IPS-NIHi11 (cell line): ENCODE measurements at regions not wholly inside any gene's neighbourhood (a gene's known extent, or its start where the extent isn't known, plus 50 kb on each side); places are given as distances from the start of the nearest gene placed in this dataset.

Experiments
- DNase-seq: peaks from one replicate; pipeline ENCODE4 v3.0.0; 2012; ENCODE audit warnings: mixed read lengths, low spot score

DNA sequence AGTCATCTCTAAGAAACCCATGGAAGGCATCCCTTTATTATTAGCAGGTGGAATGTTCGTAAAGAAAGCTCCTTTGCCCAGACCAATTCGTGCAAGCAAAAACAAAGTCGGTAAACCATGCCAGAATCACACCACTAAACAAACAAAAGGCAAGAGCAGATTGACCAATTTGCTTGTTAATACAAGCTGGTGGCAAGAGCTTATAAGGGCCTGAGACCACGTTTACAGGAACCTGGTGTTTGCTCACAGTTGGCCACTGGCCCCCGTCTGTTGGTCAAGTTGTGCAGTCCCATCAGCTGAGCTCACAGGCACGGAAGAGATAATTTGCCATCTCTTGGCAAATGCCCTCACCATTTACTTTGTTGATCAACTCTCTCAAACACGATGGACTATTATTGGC, 342.2 kb upstream of the MKI67 start:
- DNase-seq = no peak

DNA sequence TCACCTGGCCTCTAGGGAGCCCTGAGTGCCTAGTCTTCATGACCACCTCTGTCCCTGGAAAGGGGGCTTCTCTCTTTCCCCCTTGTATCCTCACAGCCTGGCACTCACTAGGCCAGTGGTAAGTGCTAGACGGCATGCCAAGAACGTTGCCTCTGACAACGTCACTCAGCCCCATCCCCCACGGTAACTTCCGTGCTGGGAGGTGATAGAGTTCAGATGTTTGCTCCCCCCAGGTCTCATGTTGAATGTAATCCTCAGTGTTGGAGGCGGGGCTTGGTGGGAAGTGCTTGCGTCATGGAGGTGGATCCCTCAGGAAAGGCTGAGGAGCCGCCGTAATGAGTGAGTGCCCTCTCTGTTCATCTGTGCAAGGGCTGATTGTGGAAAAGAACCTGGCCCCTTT, 343.3 kb upstream of the MKI67 start:
- DNase-seq = no peak

DNA sequence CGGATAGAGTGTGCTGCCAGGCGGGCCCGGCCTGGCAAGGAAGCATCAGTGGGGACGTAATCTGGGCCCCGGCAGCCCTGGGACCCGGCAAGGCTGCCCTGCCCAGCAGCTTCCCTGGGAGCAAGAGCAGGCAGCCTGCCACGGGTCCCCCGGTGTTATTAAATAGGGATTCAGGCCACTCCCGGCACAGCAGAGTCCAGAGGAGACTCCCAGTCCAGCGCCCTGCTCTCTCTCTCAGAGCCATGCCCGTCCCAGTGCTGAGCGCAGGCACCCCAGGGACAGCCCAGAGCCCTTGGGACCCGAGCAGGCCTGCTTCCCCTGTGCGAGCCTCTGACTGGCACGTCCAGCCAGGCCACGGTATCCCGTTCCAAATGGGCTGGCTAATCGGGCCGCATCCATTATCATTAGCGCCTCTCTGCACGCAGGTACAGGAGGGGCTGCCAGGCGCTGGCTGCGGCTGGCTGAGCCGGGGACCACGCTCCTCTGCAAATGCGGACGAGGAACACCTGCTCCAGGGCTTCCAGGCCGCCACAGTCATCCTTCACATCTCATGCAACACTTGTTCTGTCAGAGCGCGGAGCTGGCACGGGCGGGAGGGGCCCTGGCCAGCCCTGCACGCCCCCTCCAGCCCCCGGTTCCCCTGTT, 344.2 kb upstream of the MKI67 start:
- no peak for DNase-seq

DNA sequence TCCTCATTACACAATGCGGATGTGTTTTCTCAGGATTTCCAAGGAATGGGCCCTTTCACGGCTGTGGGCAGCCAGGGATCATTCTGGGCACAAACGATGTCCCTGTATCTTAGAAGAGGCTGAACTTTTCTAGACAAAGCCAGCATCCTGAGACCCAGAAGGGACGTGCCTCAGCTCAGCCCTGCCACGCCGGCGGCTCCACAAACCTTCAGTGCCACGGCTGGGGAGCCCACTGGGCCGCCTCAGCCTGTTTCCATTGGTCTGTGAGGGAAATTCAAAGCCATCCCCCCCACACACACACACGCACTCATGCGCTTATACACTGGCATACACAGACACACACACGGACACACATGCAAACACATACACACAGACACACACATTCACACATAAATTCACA, 344.9 kb upstream of the MKI67 start:
- DNase-seq = no peak

DNA sequence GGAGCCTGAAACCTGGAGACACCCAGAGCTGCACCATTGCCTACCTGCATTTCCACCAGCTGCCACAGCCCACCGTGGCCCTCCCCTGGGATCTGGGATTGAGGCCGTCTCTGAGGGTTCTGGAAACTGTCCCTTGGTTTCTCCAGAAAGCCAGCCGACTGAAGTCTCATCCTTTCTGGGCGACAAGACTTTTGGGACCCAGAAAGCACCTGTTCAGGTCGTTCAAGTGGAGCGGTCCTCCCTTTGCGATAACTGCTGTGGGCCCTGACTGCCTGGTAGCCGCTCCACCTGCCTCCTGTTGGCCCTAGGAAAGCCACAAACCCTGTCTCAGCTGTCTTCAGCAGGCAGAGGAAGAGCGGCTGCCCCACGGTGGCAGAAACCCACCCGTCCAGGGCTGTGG, 346.0 kb upstream of the MKI67 start:
- no peak for DNase-seq

DNA sequence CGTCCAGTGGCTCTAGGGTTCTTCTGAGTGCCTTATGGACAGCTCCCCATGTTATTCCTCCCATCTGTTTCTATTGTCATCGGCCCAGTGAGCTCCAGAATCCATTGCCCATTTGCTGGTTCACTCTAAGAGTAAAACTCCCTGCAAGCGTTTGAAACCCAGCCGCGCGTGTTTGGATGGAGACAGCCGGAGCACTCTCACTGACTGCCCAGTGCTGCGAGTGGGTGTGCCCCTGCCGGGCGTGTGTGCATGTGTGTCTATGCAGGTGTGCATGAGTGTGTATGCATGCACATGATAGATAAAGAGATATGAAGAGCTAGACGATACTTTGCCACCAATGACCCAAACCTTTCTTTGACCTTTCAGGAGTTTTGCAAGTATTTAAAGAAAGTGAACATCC, 347.2 kb upstream of the MKI67 start:
- DNase-seq = no peak

DNA sequence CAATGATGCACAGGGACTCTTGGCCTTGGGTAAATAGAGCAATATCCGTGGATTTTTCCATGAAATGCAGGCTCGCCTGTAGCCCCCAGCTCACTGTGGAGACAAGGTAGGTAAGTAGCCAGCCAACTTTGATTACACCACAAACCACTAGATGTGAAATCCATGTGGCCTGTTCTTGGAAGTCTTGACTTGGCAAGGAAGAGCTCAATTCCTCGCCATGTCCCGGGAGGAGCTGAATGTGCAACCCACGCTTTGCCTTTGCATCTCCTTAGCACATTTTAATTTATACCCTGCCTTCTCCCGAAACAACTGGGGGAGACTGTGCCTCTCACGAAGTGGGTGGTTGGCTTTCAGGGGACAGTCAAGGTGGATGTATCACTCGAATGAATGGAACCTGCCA, 347.7 kb upstream of the MKI67 start:
- DNase-seq = no peak

DNA sequence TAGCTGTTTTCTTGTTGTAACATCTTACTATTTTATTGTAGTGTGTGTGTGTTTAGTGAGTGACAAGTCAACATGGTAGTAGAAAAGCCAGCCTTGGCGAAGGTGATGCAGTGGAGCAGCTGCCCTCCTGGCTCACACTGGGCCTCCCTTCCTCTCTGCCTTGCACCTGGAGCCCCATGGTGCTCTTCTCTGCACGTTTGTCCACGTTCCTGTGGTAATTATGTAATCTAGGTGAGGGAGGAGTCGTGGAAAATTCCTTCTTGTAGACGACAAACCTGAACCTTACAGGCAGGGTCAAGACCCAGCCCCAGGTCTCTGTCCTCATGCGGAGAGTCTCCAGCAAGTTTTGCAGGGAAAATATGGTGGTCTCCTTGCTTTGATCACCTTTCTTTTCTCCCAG, 348.3 kb upstream of the MKI67 start:
- no peak for DNase-seq

DNA sequence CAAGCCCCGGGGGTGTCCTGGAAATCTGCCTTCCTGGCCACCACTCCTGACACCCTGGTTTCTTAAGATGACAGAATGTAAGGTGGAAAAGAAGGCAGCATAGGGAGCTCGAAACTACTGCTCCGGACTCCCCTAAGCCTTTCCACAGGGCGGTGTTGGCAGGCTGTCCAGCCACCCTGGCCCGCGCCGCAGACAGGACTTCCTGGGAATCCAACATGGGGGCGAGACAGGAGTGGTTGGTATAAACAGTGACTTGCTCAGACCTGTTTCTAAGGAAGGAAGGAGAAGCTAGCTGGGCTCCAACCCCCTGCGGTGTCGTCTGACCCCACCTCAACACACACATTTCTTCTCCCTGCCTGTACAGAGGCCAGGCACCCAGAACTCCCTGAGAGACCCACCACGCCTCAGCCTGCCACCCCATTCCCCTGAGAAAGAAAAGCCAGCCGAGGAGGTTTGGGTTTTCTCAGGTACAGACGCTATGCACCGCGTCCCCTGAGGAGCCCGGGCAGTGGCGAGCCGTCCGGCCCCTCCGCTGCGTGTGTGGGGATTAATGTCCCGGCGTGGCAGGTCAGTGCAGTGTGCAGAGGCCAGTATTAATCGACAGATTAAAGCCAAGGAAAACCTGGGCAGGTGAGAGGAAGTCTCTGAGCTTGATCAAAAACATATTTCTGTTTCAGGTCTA, 349.6 kb upstream of the MKI67 start:
- no peak for DNase-seq

DNA sequence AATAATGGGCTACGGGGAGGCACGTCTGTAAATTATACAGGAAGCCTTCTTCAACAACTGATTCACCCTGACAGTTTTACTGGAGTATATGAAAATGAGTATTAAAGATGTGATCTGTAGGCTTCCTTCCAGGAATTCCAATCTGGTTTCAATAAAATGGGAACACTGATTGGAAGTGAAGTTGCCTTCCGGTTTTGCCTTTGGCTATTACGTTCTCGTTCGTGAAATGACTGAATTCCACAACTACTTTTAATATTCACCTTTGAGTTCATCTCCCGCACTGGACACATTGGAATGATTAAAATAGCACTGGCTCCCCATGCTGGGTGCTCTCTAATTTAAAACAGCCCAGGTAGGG, 350.1 kb upstream of the MKI67 start:
- DNase-seq = no peak

DNA sequence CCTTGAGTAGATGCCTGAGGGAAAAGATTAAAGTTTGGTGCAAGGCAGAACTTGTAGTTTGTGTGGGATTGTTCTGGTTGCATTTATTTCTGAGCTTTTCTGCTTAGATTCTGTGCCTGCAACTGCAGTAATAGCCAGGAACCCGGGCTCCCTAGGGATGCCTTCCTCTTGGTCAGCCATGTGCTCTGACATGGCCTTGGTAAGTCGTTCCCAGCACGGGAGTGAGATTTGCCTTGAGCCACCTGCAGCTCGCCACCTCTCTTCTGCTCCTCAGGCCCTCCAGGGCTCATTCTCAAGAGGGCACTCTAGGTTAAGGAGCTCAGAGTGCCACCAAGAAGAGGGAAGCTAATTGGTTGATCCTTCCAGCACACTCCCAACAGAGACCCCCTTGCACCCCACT, 350.6 kb upstream of the MKI67 start:
- DNase-seq = no peak

DNA sequence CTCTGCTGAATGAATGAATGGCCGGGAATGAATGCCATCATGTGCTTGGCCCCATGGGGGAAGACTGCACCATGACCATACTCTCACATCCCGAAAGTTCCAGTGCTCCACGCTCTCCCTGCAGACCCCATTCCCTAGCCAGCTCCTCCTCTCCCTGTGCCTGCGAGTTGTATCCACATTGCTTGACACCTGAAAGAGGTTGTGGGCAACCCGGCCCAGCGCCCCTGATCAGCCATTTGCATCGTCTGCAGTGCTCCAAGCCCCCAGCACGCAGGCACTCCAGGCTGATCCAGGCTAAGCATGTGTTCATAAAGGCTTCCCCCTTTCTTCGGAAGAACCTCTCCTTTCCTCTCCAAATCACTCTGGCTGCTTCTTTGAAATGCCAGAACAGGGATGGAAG, 354.4 kb upstream of the MKI67 start:
- DNase-seq = no peak

DNA sequence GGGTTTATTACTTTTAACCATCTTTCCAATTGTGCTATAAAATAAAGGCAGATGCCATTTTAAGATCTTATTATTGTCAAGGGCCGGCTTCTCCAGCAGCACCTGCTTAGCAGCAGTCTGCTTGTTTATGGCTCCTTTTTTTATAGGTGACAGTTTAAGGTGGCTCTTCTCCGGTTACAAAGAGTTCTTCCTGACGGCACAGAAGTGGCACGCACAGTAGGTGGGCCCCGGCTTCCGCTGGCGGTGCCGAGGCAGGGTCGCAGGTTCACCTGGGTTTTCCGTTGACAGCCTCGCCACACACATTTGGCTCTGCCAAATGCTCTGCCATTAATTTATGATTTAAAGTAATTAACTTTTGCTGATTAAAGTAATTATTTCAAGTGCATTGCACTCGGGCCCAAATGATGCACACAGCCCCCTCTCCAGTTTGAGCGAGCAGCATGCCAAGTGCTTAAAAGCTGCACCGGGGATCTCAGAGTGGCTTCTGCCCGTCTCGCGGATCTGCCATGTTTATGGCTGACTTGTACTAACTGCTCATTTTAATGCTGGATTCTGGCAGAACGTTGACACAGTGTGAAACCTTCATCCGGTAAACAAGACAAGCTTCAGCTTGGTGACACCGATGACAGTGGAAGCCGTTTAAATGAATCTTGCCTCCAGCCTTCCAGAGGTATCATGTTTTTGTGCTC, 355.1 kb upstream of the MKI67 start:
- no peak for DNase-seq

DNA sequence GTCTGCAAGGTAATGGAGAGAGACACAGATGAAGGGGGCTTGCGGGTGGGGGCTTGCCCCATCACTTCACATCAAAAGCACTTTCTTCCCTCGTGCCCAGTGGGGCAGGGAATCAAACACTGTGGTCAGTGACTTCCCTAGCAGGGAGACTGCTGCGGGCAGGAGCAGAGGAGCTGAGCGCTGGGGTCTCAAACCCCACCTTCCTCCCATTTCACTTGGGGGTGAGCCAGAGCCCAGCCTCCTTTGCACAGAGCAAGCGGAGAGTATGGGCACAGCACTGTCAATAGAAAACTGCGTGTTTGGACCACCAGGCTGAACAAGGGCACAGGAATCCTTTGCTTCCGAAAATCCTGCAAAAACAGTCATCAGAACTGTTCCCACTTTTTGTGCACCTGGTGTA, 355.8 kb upstream of the MKI67 start:
- DNase-seq = no peak

DNA sequence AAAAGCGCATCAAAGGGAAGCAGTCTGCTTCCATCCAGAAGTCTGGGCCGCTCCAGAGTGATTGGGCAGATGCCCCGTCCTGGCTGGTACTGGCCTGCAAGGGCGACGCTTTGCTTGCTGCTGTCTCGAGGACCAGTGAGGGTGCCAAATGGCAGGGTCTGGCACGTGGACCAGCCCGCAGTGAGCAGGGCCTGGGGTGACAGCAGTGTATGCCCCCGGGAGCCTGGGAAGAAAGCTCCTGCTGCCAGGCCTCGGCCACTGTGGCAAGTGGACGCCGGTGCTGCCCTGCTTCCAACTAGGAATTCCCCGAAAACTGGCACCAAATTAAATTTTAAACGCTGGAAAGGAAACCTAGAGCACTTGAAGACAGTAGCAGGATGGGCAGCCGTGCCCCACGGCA, 357.0 kb upstream of the MKI67 start:
- DNase-seq = no peak

DNA sequence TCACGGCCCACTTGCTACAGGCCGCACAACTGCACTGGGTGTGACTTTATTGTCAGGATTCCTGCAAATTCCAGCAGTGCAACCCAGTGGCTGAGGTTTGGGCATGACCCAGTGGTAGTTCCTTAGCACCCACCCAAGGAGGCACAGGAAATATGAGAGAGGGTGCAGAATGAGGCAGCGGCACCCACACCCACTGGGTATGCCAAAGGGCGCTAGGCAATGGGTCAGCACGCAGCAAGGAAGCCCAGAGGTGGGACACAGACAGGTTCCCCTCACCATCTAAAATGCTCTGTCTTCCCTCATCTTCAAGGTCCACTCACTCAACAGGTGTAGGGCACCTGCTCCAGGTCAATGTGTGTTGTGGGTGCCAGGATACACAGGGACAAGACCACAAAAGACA, 357.8 kb upstream of the MKI67 start:
- no peak for DNase-seq

DNA sequence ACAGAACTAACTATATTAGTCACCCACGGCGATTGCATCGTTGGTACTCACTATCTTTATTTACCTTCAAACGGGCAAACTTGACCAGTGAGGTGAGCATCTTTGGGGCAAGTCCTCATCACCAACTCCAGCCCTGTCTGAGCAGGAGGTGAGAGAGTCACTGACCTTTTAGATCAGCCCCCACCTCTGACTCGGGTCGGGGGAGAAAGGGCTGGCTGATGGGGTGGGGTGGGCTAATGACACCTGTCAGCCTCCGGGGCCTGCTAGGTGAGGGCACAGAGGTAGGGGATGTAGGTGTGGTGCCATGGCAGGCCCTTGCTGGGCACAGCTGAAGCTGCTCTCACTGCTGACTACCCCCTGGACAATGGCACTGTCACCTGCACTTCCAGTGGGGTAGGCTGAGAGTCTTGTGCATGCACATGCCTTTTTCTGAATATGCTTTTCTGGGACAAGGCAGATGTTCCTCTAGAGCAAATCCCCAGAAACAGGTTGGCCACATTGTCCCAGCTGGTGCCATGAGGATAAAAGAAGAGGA, 359.5 kb upstream of the MKI67 start:
- no peak for DNase-seq

DNA sequence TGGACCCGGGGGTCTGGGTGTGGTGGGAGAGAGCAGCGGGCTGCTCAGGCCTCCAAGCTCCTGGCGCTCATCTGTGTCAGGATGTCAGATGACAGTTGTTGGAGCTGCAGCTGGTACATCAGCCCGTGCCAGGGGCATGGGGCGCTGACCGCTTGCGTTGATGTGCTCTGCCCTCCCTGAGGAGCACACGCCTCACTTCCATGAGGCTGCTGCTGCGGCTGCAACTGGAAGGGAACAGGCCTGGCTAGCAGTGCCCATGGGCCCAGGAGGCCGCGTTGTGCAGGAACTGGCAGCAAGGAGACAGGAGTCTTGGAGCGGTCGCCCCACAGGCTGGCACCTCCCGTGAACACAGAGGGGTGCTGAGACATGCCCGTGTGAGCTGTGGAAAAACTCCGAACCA, 361.3 kb upstream of the MKI67 start:
- no peak for DNase-seq

DNA sequence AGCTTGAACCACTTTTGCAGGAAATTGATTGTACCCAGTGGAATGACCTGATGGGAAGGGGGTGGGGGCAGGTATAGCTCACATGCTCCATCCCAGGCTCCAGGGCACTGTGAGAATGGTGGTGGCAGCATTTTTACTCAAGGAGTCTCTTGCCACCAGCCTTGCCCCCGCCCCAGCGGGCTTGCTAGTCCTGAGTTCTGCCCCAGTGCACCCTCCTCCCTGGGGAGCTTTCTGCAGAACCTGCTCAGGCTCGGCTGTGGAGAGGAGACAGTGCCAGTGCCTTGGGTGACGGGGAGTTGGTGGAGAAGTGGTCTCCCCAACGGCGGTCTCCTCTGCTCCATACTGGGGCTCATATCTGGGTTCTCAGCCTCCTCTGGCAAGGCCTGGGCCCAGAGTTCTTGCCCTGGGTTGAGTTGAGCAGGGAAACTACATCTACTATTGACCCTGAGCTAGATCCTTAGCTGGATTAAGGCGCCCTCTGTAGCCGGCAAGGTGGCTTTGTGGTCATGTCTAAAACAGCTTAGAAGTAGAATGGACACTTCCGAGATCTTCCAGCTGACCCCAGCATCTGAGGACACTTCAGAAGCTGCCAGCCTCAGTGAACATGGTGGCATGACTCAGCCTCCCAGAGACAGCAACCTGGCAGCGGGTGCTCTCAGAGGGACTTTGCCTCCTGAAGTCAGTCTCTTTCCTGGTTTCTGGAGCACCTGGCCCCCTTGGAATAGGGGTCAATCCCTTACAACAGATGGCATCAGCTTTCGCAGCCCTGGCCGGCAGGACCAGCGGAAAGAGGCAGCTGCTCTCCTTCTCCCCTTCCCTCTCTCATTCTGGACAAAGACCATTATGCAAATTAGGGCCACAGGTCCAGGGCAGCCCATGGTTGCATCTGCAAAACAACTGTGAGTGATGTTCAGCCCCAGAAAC, 363.4 kb upstream of the MKI67 start:
- no peak for DNase-seq

DNA sequence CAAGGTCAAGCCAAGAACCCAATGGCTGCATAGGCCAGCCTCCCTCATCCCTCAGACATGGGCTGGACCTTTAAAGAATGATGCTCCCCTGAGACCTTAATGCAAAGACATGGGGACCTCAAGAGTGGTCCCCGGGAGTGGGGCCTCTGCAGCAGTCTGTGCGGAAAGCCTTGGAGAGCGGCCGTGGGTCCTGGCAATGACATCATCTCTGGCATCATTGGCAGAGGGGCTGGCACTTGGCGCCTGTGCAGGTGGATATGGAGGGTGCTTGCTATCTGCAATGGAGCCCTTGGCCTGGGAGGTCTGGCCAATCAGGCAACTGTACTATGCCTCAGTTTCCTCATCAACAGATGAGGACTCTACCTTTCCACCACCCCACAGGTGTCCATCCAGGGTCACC, 365.5 kb upstream of the MKI67 start:
- no peak for DNase-seq

DNA sequence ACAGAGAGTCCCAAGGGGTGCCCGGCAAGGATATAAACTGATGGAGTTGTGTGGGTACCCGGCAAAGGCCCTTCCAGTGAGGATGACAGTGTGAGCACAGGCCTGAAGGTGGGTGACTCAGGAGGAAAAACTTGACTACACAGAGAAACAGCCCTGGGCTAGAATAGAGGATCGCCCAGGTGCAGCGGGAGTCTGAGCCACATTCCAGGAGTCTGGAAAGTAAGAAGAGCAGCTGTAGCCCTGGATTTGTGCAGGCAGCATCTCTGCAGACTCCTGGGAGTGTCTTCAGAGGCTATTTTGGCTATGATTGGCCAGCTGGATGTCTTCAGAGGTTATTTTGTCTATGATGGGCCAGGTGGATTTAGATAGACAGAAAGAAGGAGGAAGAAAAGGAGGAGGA, 367.6 kb upstream of the MKI67 start:
- DNase-seq = no peak

DNA sequence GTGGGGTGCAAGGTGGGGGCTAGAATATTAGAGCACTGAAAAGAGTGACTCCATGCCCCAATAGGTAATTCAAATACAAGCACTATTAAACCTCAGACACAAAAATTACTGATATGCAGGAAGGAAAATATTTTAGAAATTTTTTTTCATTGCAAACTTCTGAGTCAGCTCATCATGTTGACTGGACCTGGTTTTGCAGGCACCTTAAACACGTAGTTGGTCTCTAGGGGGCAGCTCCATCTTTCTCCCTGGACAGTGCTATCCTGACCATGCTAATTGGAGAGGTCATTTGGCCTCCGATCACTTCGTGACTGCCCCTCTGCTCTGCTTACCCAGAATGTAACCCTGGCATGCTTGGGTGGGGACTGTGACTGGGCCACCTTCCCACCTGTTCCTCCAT, 368.4 kb upstream of the MKI67 start:
- no peak for DNase-seq
